ENCODE measurements at regions not wholly inside any gene's neighbourhood (a gene's known extent, or its start where the extent isn't known, plus 50 kb on each side); places are given as distances from the start of the nearest gene placed in this dataset.

- TF ChIP-seq CTCF (IDR thresholded peaks at IDR 0.05; ENCODE audit: low read length) (no peak), EZH2 (optimal IDR thresholded peaks at IDR 0.05; ENCODE audit: low read depth, low read length) (no peak)
These were observed 343.4 kb upstream of the KITLG start for GRCh38 chr12:88923631-88924030.

Data from MM.1S (cell line).